ENCODE measurements at regions not wholly inside any gene's neighbourhood (a gene's known extent, or its start where the extent isn't known, plus 50 kb on each side); places are given as distances from the start of the nearest gene placed in this dataset.

- no peak for TF ChIP-seq CTCF (IDR thresholded peaks at IDR 0.05)
- TF ChIP-seq POLR2A (IDR thresholded peaks at IDR 0.05) = no peak
These were observed 186.1 kb downstream of the ZNF608 start for GRCh38 chr5:124560370-124560769.

All from stomach (tissue), 4 donors.